D341Med (cell line): ENCODE measurements at regions not wholly inside any gene's neighbourhood (a gene's known extent, or its start where the extent isn't known, plus 50 kb on each side); places are given as distances from the start of the nearest gene placed in this dataset.

Experiments used
- DNase-seq: peaks from one replicate; pipeline ENCODE4 v3.0.0; 2012; ENCODE audit warnings: low spot score

GRCh38 chr11:29959488-29959887 is 57.3 kb downstream of the KCNA4 start:
- no peak for DNase-seq

DNA sequence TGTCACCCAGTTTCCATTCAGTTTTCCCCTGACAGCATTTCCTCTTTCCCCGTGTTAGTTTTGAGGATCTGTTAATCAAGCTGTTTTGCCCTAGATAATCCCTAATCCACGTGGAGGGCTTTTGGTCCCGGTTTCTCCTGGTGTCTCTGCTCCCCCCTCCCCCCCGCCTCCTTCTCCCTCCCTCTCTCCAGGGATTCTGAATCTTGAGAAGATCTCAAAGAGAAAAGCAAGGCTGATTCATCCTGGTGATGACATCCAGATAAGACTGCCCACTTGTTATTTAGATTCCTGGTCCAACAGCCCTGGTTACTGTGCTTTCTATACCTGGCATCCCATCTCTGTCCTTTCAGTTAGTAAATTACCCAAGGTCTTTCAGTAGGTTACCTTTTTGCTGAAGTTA is 59.4 kb downstream of the KCNA4 start:
- DNase-seq, result peak; percentile 35

DNA sequence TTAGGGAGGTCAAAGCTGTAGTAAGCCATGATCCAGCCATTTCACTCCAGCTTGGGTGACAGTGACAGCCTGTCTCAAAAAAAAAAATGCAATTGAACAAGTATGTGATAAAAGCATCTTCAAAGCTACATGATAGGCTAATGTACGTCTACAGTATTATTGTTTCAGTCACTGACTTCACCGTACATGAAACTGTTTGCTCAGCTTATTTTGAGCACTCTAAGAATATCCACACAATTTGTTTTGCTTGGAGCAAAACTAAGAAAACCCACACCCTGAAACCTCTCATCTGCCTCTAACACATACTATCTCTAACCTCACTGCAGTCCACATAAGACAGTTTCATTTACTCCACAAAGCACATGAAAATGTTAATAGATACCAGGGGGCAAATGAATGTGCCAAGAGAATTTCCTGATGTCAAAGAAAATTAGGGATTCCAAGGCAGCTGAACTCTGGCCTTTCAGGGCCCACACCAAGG is 60.7 kb downstream of the KCNA4 start:
- no peak for DNase-seq

DNA sequence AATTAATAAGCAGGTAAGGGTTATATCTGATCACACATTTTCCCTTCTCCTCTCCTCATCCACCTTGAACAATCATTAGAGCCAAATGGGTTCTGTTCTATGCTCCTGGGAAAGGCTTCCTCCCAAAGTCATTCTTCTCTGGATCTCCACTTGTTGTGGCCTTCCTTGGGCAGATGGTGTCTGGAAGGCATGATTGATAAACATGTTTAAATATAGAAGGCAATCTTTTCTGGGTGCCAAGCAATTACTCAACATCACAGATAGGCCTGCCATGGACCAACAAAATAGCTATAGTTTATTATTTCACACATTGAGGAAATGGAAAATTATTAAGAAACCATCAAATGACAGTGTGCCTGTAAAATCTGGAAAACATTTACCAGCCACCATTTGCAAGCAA is 73.5 kb downstream of the KCNA4 start:
- DNase-seq, result no peak

DNA sequence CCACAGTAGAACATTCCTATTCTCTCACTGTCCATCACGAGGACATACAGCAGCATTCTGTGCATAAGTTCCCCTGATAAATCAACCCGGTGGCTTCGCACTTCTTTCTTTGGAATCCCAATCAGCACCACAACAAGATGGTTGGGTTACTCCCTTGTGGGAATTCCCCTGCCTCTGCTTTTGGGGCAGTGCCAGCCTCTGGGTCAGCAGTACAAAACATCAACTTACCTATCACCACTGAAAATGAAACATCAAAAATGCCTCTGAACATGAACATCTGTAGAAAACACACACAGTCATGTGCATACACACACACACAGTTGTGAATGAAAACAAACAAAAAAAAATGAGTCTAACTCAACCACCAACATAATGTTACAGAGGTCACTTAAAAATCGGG is 79.3 kb downstream of the KCNA4 start:
- DNase-seq, result no peak

GRCh38 chr11:29934115-29934638 is 82.7 kb downstream of the KCNA4 start:
- no peak for DNase-seq

DNA sequence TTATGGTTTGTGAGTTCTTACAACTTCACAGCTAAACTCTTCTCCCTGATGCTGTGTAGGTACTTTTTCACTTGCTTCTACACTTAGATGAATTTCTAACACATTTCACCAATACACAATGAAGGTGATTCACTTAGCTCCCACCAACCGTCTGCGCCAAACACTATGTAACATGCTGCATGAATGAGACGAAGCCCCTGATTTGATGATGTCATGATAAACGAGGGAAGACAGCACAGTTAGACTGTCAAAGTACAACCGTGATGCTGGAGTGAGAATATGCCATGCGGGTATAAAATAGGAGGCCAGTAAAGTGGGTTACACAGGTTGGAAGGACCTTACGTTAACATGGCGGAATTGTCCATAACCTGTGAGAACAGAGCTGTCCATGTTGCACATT is 100.8 kb downstream of the KCNA4 start:
- no peak for DNase-seq

- DNase-seq, result no peak
Observed at GRCh38 chr11:29914203-29914930, 102.5 kb downstream of the KCNA4 start.

GRCh38 chr11:29913352-29913751 is 103.5 kb downstream of the KCNA4 start:
- DNase-seq, result no peak

- DNase-seq, result no peak
Observed at GRCh38 chr11:29900382-29900781, 116.4 kb downstream of the KCNA4 start.

DNA sequence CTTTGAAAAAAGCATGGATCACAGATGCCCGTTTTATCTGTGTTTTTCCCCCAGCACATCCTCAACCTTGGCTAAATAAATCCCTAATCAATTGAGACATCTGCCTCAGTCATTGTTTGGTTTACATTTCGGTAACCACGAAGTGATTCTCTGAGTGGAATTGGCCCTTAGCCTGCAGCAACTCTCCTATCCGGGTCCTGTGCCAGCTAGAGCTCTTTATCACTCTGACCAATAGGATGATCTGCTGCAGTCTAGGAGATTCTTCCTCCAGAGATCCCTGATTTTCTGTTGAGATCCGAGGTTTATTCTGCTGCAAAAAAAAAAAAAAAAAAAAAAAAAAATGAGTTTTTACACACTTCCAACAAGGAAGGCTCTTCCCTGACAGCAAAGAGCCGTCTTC is 137.3 kb downstream of the KCNA4 start:
- no peak for DNase-seq

DNA sequence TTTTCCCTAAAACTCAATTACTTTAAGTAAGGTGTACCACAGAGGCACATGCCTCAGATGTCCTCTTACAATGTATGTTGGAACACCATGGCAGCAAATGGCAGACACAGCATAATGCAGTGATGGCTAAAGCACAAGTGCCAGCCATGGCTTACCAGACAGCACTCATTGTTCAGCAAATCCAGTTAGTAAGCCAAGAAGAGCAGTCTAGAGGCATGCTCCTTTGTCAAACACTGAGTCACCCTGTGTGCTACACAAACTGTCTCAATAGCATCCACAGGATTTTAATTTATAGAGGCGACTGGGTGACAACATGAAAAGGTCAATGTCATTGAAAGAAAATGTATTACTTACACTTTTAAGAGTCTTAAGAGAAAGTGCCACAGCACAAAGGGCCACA is 140.6 kb downstream of the KCNA4 start:
- no peak for DNase-seq

- no peak for DNase-seq
Observed at GRCh38 chr11:29847219-29847618, 169.6 kb downstream of the KCNA4 start.

- DNase-seq, result no peak
Observed at GRCh38 chr11:29844701-29845379, 172.0 kb downstream of the KCNA4 start.

- no peak for DNase-seq
Observed at GRCh38 chr11:29844031-29844430, 172.8 kb downstream of the KCNA4 start.

DNA sequence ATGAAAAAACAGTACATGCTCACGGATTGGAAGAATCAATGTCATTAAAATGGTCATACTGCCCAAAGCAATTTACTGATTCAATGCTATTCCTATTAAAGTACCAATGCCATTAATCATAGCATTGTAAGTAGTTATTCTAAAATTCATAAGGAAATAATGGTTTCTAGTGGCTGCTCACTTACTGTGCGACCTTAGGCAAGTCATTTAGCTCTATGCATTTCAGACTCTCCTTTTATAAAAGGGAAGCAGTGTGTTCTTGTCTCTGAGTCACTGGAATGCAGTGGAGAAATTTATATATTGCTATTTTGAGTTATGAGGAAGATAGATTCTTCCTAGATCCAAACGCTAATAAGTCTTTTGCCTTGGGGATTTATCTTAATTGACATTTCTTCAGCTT is 174.8 kb downstream of the KCNA4 start:
- no peak for DNase-seq

DNA sequence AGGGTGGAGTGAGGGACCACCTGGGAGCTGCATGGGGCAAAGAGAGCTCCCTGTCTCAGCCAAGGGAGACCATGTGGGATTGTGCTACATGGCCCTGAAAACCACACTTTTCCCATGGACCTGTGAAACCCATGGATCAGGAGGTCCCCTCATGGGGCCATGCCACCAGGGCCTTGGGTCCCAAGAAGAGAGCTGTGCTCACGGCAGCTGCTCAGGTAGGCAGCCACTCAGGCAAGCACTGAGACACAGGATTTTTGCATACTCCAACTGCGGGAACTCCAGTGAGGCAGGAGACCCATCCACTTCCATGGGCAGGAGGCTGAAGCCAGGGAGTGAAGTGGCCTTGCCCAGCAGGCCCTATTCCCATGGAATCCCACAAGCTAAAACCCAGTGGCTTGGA is 190.0 kb downstream of the KCNA4 start:
- no peak for DNase-seq

DNA sequence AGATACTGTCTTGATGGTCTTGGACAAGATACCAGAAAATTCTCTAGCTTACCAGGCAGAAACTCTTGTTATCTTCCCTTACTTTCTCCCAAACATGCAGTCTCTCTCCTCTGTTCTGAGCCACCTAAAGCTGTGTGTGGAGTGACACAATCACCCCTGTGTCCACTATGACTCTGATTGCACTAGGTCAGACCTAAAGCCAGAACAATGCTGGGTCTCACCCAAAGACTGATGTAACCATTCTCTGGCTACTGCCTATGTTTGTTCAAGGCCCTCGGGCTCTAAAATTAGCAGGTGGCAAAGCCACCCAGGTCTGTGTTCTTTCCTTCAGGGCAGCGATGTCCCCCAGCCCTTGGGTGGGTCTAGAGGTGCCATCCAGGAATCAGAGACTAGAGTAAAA is 200.5 kb downstream of the KCNA4 start:
- DNase-seq, result no peak

- no peak for DNase-seq
Observed at GRCh38 chr11:29809121-29809520, 207.7 kb downstream of the KCNA4 start.

- no peak for DNase-seq
Observed at GRCh38 chr11:29802522-29802921, 214.3 kb downstream of the KCNA4 start.

DNA sequence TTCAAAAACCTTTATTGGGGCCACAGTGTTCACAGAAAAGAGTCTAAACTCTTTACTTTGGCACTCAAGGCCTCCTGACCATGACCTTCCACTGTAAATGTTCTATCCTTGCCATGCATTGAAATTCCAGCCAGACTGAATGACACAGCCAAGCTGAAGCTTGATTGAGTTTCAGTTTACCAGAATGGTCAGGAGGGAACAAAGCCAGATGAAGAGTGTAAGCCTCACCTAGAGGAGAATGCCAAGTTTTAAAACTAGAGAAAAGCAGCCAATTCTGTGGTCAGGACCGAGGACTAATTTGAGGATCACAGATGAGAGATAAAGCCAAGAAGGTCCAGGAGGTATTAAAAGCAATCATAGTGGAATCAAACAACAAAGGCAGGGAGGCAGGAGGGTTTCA is 215.3 kb downstream of the KCNA4 start:
- no peak for DNase-seq

- DNase-seq, result no peak
Observed at GRCh38 chr11:29786092-29786491, 230.7 kb downstream of the KCNA4 start.

DNA sequence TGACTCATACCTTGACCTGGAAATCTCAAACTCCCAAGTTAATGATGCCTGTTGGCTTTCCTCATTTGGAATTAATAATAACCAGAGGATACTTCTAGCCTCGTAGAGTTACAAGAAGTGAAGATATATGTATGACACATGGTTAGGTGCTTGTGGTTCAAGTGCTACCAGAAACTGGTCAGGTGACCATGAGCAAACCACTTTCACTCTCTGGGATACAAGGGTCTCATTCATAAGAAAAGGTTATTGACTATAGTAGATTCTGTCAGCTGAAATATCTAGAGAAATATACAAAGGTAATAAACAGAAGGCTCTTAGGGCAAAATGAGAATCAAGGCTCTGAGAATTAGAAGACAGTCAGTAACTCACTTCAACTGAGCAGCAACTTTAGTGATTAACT is 233.3 kb downstream of the KCNA4 start:
- no peak for DNase-seq

DNA sequence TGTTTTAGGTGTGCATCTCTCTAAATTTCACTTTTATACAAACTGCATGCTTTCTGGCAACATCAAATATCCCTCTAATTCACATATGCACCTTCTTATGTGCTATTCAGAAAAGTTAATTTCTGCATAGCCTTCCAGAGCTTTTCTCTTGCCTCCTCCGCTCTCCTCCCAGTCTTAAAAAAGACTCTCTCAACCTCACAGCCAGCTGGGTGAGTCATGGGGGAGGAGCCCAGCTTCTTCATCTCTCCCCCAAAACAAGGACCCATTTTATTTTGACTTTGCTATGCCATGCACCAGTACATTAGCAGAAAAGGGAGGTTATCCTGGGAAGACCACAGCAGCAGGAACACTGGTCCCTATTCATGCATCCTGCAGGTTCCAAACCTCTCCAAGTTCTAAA is 234.4 kb downstream of the KCNA4 start:
- no peak for DNase-seq
